GM18505 (cell line): ENCODE measurements at regions not wholly inside any gene's neighbourhood (a gene's known extent, or its start where the extent isn't known, plus 50 kb on each side); places are given as distances from the start of the nearest gene placed in this dataset.

Experiments
- ATAC-seq: cut with Tn5 transposase; IDR thresholded peaks from one replicate; pipeline ENCODE4 v1.9.1; 2021; ENCODE audit not compliant: unreplicated experiment
- POLR2A ChIP-seq: IDR thresholded peaks from 4 replicates; pipeline ENCODE4 v1.6.1; 2011; ENCODE audit warnings: borderline replicate concordance; ENCODE audit not compliant: insufficient read depth, insufficient read length; ENCODE audit errors: extremely low read depth

GRCh38 chr1:228958741-228959140 lies 223.5 kb downstream of the RHOU start:
- ATAC-seq, result no peak
- no peak for TF ChIP-seq POLR2A

DNA sequence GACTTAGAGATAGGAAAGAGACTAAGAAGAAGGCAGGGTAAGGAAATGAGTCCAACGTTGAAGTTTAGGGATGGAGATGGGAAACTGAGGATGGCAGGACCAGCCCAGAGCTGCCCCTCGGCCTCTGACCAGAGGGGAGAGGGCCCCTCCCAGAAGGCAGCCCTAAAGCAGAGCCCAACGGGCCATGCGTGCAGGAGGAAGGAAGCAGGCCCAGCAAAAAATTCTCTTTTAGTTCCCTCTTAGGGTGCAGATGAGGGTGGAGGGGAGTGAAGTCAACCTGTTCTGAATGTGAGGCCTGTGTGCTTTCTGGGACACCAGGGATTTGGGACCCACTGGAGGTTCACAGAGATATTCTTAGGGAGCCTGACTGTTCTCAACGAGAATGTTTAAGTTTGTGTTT lies 225.4 kb downstream of the RHOU start:
- no peak for ATAC-seq
- TF ChIP-seq POLR2A, result no peak

GRCh38 chr1:228961511-228961910 lies 226.2 kb downstream of the RHOU start:
- no peak for ATAC-seq
- no peak for TF ChIP-seq POLR2A

DNA sequence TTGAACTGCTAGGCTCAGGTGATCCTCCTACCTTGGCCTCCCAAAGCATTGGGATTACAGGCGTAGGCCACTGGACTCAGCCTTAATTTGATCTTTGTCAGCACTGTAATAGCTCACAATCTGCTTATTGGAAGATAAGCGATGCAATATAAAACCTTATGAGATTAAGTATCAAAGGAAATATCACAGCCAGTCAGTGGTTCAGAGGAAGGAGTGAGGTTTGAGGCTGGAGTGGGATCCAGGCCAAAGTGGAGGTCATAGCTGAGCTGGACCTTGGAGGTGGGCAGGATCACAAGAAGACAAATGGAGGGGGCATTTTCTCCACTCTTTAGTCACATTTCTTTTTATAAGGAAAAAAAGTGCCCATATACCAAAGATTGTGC lies 228.5 kb downstream of the RHOU start:
- ATAC-seq, result no peak
- no peak for TF ChIP-seq POLR2A

- no peak for ATAC-seq
- TF ChIP-seq POLR2A, result no peak
Observed at GRCh38 chr1:228964178-228965089, 229.2 kb downstream of the RHOU start.

DNA sequence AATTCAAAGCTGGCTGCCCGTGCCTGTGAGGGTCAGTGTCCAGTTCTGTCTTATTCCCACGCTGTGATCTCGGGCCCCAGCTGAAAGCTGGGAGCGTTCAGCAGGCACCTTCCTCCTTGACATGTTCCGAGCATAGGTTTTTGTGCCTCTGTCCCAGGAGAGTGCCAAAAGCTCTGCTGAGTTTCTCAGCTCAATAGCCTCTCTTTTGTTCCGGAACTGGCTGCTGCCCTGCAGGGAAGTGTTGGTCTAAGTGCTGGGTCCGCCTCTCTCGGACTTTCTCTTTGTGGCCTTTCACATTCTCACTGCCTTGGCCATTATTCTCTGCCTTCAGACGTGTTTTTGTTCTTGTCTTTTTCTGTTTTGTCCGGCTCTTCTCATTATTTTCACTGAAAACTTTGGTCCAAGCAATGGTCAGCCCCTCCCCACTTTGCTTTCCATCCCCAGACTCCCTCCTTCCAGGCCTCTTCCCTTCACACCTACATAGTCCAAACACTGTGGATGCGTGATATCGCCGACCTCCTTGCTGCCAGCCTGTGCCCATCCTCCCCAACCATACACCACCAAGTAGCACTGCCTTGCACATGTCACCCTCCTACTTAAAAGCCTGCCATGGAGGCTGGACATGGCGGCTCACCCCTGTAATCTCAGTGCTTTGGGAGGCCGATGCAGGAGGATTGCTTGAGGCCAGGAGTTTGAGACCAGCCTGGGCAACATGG lies 233.8 kb downstream of the RHOU start:
- no peak for TF ChIP-seq POLR2A
- ATAC-seq, result no peak

GRCh38 chr1:228969953-228970800 lies 234.9 kb downstream of the RHOU start:
- ATAC-seq, result no peak
- TF ChIP-seq POLR2A, result no peak

GRCh38 chr1:228972576-228972975 lies 237.3 kb downstream of the RHOU start:
- no peak for TF ChIP-seq POLR2A
- ATAC-seq, result no peak

DNA sequence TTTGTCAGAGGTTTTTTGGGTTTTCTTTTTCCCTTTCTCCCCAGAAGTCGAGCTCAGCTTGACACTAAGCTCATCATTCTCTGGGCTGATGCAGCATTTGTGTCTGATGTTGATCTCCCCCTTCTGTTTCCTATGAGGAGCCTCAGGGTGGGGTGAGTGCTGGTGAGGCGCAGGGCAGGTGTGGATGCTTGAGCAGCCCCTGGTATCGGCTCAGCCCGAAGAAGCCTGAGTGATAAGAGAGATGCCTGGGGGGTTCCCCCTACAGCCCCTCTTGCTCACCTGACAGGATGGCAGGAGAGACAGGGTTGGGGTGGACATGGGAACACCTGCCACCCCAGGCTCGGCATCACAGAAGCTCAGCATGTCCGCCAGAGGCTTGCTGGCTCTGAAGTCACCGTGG lies 239.0 kb downstream of the RHOU start:
- no peak for ATAC-seq
- TF ChIP-seq POLR2A, result no peak

DNA sequence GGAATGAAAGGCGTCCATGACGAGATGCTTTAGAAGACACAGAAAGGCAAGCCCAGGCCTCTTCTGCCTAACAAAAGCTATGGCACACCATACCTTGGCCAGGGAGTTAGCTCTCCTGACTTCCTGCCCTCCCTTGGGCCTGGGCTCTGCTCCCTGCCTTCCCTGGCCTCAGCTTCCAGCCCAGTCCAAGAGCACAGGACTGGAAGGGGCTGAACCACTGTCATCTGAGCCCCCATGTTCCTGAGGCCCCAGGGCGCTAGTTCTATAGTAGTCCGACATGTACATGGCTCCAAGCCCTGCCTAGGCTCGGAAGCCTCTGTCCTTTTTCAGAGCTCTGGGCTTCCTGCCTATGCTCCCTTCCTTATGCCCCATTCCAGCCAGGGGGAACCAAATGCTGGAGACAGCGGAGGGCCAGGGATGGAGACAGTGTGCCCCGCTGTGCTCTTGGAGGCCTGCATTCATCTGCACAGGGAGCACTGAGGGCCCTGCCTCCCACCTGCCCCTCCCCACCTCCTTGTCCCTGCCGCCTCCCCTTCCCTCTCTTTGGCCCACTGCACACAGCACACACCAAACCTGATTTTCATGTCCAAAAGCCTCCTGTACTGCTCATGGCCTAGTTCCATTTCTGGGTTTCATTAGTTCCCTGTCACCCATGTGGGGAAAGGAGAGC lies 240.1 kb downstream of the RHOU start:
- no peak for ATAC-seq
- TF ChIP-seq POLR2A, result no peak

GRCh38 chr1:228976316-228976715 lies 241.0 kb downstream of the RHOU start:
- ATAC-seq, result no peak
- no peak for TF ChIP-seq POLR2A

DNA sequence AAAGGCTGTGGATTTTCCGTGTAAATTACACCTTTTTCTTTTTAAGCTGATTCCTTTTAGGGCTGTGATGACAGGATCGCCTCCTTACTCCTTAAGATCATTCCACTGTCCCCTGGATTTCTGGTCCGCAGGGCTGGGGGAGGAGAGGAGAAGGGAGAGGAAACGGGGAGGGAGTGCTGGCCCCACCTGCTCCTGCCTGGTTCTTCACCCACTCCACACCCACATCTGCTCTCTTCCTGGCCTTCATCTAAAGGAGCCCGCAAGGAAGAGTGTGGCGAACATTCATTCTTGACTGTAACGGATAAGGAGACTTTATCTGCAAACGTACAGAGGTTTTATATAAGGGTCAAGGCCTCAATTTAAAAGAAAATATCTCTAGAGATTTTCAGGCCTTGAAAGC lies 242.0 kb downstream of the RHOU start:
- ATAC-seq, result no peak
- TF ChIP-seq POLR2A, result no peak

DNA sequence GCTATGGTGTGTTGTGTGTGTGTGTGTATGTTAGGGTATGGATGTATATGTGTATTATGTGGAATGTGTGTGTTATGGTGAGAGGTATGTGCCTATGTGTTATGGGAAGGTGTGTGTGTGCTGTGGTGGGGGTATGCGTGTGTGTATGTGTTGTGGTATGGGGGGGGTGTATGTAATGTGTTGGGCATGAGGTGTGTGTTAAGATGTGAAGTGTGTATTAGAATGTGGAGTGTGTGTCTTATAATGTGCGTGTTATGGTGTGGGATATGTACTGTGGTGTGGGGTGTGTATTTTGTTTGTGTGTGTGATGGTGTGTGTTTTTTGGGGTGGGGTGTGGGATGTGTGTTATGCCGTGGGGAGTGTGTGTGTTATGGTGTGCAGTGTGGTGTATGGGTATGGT lies 242.5 kb downstream of the RHOU start:
- TF ChIP-seq POLR2A, result no peak
- no peak for ATAC-seq
